Esophagus mucosa (tissue), 1 donor: ENCODE measurements at regions not wholly inside any gene's neighbourhood (a gene's known extent, or its start where the extent isn't known, plus 50 kb on each side); places are given as distances from the start of the nearest gene placed in this dataset.

Experiments
- ATAC-seq: fragments of 200-7000 bp; cut with Tn5 transposase; one replicate; pipeline ENCODE4 v1.9.1; 2020
- donor health status: DM: yes; HTN: yes; CAD: no.

- ATAC-seq = no peak
Measured at GRCh38 chr5:68722357-68722756, 371.5 kb upstream of the SLC30A5 start.

DNA sequence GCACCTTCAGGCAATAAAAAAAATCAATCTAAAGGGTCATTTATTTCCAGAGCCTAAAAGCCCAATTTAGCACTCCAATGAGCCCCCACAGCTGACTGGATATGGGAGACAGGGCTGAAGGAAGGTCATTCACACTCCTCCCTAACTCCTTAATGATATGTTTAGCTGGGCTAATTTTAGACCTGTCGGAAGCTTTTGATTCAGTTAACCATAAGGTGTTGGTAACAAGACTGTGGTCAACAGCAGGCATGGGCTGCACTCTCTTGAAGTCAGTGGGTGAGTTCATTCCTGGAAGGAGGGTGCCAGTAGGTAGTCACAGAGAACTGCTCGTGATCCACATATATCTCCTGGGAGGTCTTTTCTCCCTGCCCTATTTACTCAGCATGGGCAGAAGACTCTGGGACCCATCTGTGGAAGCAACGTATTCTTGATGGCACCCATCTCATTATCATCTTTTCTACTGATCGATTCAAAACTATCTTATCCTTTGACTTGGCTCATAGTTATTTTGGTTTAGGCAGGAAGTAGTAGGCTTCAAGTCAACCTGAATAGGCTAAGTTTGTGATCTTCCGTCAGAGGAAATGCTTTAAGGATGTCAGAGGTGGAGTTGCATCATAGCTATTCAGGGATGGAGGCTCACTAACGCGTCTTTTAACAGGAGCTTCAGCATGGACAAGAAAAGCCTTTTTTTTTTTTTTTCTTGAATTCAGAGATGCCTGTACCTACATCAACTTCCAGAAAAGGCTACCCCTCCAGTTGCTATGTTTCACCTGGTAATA is 367.7 kb upstream of the SLC30A5 start:
- no peak for ATAC-seq

DNA sequence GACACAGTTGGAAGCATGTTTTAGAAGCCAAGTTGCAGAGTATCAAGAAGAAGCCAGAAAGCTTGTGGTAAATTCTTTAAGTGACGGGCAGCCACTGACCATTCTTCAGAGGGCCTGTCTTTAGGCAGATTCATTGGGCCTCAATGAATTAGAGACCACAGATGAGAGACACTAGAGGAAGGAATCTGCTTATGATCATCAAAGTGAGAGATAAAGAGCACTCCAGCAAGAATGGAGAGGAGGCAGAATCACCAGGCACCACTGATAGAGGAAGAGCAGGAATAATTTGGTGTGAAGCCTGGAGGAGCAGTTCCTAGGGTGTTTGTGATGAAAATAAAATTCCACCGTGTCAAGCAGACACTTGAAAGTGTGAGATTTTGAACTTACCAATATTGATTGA is 365.9 kb upstream of the SLC30A5 start:
- ATAC-seq = no peak

DNA sequence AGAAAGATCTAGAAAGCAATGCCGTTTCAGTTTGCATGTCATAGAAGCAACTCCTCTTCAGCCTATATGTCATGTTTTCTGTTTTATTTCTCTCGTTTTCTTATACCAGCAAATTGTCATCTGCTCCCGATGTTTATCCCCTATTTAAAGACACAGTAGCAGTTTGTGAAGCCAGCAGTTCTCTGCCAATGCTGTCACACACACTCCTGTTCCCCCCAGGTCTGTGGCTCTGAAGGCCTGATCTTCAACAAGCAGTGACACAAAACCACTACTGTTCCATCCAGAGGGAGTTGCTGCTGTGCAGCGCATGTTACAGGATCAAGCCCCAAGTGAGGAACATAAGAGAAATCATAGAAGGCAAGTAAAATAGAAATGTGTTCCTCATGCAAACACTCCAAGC is 364.1 kb upstream of the SLC30A5 start:
- ATAC-seq = no peak

GRCh38 chr5:68730220-68730978 is 363.4 kb upstream of the SLC30A5 start:
- ATAC-seq = peak; percentile 55

GRCh38 chr5:68730979-68731654 is 362.7 kb upstream of the SLC30A5 start:
- no peak for ATAC-seq

GRCh38 chr5:68732251-68732650 is 361.6 kb upstream of the SLC30A5 start:
- no peak for ATAC-seq

- ATAC-seq = peak; percentile 54
Measured at GRCh38 chr5:68734781-68735180, 359.0 kb upstream of the SLC30A5 start.

DNA sequence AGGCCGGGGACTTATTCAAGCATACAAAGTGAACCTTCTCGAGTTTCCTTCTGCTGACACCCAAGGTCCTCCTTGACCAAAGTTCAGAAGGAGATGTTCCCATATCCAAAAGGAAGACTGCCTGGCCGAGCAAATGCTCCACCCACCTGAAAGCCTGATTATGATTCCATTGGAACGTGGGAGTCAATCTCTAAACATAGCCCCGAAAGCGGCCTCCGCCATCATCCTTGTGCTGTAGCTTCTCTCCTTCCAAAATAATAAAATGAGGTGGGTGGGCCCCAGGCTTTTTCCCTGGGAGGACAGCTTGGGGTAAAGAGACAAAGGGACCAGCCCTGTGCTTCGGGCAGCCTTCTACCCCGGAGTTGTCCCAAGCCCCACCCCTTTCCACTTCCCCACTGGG is 355.6 kb upstream of the SLC30A5 start:
- no peak for ATAC-seq

DNA sequence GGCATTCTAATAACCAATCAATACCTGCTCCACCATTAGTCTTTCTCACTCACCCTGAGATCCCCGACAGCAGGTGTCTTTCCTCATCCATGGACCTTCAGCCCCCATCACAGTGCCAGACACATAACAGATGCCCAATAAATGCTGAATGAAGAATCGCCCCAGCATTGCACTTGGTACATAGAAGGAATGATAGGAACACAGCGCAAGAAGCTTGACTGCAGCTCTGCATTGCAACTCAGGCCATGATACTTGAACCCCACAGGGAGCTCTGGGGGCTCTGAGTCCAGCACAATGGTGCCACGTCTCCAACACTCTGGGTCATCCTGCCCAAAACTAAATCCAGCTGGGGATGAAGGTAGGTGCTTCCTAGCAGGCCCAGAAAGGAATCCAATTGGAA is 355.0 kb upstream of the SLC30A5 start:
- no peak for ATAC-seq

- ATAC-seq = no peak
Measured at GRCh38 chr5:68739752-68740151, 354.1 kb upstream of the SLC30A5 start.

DNA sequence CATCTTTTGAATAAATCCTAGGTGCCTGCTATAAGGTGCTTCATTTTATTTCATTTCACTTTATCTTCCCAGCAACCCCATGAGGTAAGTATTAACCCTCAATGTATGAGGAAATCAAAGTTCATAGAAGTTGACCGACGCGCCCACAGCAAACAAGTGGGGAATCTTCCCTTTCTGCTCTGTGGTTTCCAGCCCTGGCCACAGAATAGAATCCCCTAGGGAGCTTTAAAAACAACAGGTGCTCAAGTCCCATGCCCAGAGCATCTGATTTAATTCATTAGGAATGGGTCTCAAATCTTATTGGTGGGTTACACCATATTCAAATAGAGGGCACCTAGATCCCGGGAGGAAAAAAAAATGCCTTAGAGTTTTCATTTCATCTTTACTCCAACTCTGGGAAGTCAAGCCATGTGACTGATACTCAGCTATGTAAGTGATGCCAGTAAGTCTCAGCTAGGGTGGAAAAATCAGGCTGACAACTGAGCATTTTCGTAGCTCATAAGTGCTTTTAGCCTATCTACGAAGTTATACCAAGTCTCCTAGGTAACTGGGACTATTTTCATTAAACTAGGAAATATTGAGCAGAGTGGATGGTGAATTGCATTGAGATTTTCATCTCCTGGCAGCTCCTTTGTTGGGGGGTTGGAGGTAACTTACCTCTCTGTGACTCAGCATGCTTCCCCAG is 353.4 kb upstream of the SLC30A5 start:
- no peak for ATAC-seq

GRCh38 chr5:68744206-68744605 is 349.6 kb upstream of the SLC30A5 start:
- ATAC-seq = no peak

GRCh38 chr5:68745448-68745847 is 348.4 kb upstream of the SLC30A5 start:
- no peak for ATAC-seq

DNA sequence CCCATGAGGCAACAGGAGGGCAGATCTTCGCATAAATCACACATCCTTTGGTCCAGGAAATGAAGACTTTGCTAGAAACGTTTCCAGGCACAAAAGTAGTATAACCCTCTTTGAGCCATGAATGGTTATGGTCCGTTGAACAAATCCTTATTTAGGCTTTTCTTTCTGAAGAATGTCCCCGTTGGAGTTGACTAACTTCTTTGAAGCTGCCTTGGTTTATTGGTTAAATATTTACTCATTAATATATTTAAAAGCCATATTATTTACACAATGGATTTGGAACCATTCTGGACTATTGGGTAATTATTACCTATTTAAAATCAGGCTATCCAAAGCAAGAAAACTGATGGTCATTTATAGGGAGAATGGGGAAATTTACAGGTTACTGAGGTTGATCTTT is 347.6 kb upstream of the SLC30A5 start:
- no peak for ATAC-seq

DNA sequence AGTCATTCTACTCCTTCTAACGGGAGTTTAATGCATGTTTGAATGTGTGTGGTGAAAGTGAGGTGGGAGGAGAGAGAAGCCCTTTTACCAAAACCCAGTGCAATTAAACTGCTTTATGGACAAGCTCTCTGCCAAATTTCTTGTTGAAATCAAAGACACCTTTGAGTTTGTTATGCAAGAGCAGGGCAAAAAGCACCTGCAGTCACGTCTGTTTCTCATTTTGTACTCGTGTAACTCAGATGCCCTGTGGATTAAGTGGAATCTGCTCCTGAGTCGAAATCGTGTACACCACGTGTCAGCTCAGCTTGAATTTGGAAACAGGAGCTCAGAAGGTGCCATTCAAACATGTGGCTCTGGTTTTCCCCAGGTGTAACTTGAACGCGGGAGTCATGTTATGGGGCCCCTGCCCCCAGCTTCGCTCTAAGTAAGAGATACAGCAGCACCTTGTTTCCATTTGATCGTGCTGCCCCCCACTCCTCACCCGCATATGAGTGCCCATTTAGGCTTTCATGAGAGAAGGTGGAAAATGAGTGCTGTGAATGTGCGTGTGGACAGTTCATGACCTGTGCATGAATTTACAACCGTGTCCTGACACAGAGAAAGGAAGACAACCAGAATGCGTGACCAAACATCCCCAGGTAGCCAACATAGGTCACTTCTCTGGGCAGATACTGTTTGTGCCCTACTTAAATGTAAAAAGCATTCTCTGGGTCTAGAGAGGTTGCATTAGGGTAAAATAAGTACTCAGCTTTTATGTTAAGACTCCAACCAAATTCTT is 347.0 kb upstream of the SLC30A5 start:
- no peak for ATAC-seq

- ATAC-seq = no peak
Measured at GRCh38 chr5:68747521-68747920, 346.3 kb upstream of the SLC30A5 start.

DNA sequence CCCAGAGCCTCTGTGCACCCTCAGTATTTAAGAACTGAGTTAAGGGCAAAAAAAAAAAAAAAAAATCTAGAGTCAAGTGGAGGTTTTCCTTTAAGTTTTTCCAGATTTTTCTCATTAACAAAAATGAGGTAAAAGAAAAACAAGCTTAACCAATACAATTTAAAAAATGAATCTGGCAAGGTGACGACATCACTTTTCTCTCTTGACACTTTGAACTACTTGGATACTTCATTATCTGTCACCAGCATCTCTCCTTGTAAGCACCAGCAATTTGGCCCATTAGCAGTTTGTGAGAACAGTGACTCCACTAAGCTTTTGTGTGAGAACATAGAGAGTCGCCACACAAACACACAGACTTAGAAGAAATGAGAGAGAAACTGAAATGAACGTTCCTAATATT is 345.7 kb upstream of the SLC30A5 start:
- no peak for ATAC-seq

DNA sequence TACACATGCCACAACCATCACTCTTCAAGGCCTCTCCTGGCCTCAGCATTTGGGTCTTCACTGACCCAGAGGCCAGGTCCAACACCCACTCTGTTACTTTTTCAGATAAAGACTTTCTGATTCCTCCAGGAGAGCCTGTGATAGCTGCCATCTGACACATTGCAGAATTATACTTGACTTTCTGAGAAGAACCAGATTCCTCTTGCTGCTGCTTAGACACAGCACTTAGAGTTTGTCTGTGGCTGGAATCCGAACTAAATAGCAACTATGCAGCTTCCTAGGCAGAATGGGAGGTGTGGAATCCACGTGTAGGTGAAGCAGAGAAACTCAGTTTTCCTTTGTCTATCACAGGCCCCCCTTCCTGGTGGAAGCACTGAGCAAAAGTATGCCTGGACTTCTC is 344.7 kb upstream of the SLC30A5 start:
- ATAC-seq = no peak

DNA sequence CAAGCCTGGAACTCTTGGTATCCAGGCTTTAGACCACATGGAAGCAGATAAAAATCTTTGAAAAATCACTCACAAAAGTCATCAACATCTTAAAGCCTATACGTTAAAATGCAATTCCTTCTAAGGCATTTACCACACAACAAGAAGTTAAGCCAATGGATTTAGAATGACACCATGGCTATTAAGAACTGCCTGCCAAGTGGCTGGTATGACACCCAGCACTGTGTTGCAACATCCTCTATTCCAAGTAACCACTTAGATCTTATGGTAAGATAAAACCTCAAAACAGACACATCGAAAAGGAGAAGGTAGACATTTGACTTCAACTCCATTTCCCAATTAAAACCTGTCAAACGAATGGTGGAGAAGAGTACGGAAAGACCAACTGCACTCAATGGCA is 344.2 kb upstream of the SLC30A5 start:
- ATAC-seq = peak; percentile 81

DNA sequence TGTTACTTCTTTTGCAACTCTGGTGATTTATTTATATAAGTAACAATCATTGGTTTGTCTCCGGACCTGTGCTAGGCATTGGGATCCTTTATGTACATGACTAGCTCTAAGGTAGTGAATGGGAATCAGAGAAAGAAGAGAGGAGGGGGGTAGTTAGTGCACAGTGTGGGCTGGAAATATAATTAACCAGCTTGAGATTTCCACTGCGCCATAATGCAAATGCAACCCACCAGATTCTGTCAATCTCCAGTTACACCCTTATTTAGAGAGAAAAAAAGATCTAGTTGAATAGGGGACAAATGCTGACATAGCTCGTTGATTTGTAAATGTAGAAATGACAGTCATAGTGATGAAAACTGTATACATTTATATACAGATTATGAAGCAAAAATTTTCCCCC is 342.2 kb upstream of the SLC30A5 start:
- ATAC-seq = no peak

DNA sequence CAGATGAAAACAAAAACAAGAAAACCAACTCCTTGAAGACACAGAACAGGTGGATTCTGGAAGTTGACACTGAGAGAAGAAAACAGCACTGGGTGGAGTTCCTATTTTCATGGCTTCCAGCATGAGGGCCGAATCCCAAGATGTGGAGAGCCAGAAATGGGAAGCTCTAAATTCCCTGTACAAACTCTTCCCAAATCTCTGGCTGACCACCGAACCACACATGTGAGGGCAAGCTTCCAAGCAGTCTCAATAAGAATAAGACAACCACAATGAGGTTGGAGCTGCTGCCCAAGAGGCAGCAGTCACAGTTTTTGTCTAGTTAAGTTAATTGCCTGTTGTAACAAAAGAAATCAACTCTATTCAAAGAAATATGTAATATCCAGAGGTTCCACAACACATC is 339.3 kb upstream of the SLC30A5 start:
- no peak for ATAC-seq
